GM23338 (cell line): ENCODE measurements at regions not wholly inside any gene's neighbourhood (a gene's known extent, or its start where the extent isn't known, plus 50 kb on each side); places are given as distances from the start of the nearest gene placed in this dataset.
A peak's percentile ranks its signal among the peaks of the same experiment; 100 is the strongest.

Source experiments
- ATAC-seq: fragments of 200-7000 bp; cut with Tn5 transposase; 3 replicates; pipeline ENCODE4 v1.9.1; 2020
- DNase-seq: peaks from one replicate; pipeline ENCODE4 v3.0.0-alpha.2; 2015; ENCODE audit warnings: low spot score
- H2AFZ ChIP-seq: fragments of 200-600 bp; sonication (generic); 2 replicates; pipeline ENCODE4 v1.8.0; 2016; ENCODE audit warnings: antibody characterized with exemption, mild to moderate bottlenecking, moderate library complexity
- H3F3A ChIP-seq: fragments of 200-600 bp; sonication (generic); replicated peaks from 2 replicates; pipeline ENCODE4 v1.8.0; 2017; ENCODE audit warnings: antibody characterized with exemption, mixed run types, low read depth
- H3K27ac ChIP-seq: fragments of 200-600 bp; sonication (generic); 2 replicates; pipeline ENCODE4 v1.6.1; 2016; ENCODE audit warnings: low read depth
- H3K27me3 ChIP-seq: fragments of 200-600 bp; sonication (generic); 2 replicates; pipeline ENCODE4 v1.8.0; 2016; ENCODE audit warnings: mild to moderate bottlenecking, mixed run types, moderate library complexity; ENCODE audit not compliant: insufficient read depth
- H3K36me3 ChIP-seq: fragments of 200-600 bp; sonication (generic); 2 replicates; pipeline ENCODE4 v1.8.0; 2016; ENCODE audit warnings: mild to moderate bottlenecking; ENCODE audit not compliant: insufficient read depth
- H3K4me1 ChIP-seq: fragments of 200-600 bp; sonication (generic); 2 replicates; pipeline ENCODE4 v1.8.0; 2016; ENCODE audit warnings: mild to moderate bottlenecking, moderate library complexity; ENCODE audit not compliant: insufficient read depth
- H3K4me2 ChIP-seq: fragments of 200-600 bp; sonication (generic); 2 replicates; pipeline ENCODE4 v1.7.1; 2017; ENCODE audit warnings: mixed run types
- H3K4me3 ChIP-seq: fragments of 200-600 bp; sonication (generic); 2 replicates; pipeline ENCODE4 v1.6.1; 2016; ENCODE audit warnings: mixed run types
- H3K79me2 ChIP-seq: fragments of 200-600 bp; sonication (generic); replicated peaks from 2 replicates; pipeline ENCODE4 v1.8.0; 2017; ENCODE audit warnings: mild to moderate bottlenecking; ENCODE audit not compliant: insufficient read depth
- H3K9me2 ChIP-seq: fragments of 200-600 bp; sonication (generic); 2 replicates; pipeline ENCODE4 v1.8.0; 2017; ENCODE audit not compliant: insufficient read depth
- H4K20me1 ChIP-seq: fragments of 200-600 bp; sonication (generic); replicated peaks from 2 replicates; pipeline ENCODE4 v1.8.0; 2017; ENCODE audit warnings: mild to moderate bottlenecking; ENCODE audit not compliant: insufficient read depth
- H3K27ac Mint-ChIP-seq: 2 replicates; pipeline ENCODE4 v1.8.0; 2020; ENCODE audit warnings: inconsistent platforms, mild to moderate bottlenecking, moderate library complexity, mixed read lengths
- H3K27me3 Mint-ChIP-seq: 3 replicates; pipeline ENCODE4 v1.8.0; 2022; ENCODE audit warnings: low read depth, mild to moderate bottlenecking, moderate library complexity, mixed read lengths, inconsistent platforms; ENCODE audit not compliant: insufficient read depth, poor library complexity
- H3K36me3 Mint-ChIP-seq: 3 replicates; pipeline ENCODE4 v1.8.0; 2021; ENCODE audit warnings: low read depth, mild to moderate bottlenecking, inconsistent platforms, moderate library complexity, mixed read lengths
- H3K4me1 Mint-ChIP-seq: 3 replicates; pipeline ENCODE4 v1.8.0; 2020; ENCODE audit warnings: mild to moderate bottlenecking, inconsistent platforms, mixed read lengths
- H3K4me3 Mint-ChIP-seq: 3 replicates; pipeline ENCODE4 v1.8.0; 2021; ENCODE audit warnings: moderate library complexity, mild to moderate bottlenecking, inconsistent platforms, mixed read lengths
- H3K9me3 Mint-ChIP-seq: 3 replicates; pipeline ENCODE4 v1.8.0; 2020; ENCODE audit warnings: moderate library complexity, mild to moderate bottlenecking, inconsistent platforms, mixed read lengths
- EZH2 ChIP-seq: fragments of 200-600 bp; sonication (generic); IDR thresholded peaks from one replicate; pipeline ENCODE4 v1.8.0; 2017; ENCODE audit warnings: antibody characterized with exemption, mild to moderate bottlenecking, low read depth; ENCODE audit not compliant: unreplicated experiment
- JUNB ChIP-seq: IDR thresholded peaks from one replicate; pipeline ENCODE4 v1.6.1; 2016; ENCODE audit warnings: antibody characterized with exemption; ENCODE audit not compliant: unreplicated experiment
- NANOG ChIP-seq: IDR thresholded peaks from 2 replicates; pipeline ENCODE4 v1.6.1; 2016; ENCODE audit warnings: antibody characterized with exemption, borderline replicate concordance
- ZNF331 ChIP-seq: fragments of 250-450 bp; sonication (Bioruptor Pico); IDR thresholded peaks from 2 replicates; pipeline ENCODE4 v1.5.0; 2020; ENCODE audit warnings: low read depth, mild to moderate bottlenecking, moderate library complexity
- TF ChIP-seq, protein P1 (sequence below), 2 experiments: fragments of 200-600 bp in 1 of 2; sonication (generic) in 1 of 2; conservative IDR thresholded peaks; 2 replicates each; pipeline versions ENCODE4 v1.5.1 to v1.6.1; 2016 to 2017; ENCODE audit warnings: antibody characterized with exemption in 2 of 2, low read depth in 2 of 2, mild to moderate bottlenecking in 2 of 2, moderate library complexity in 1 of 2
- TF ChIP-seq, protein P2 (sequence below): fragments of 250-450 bp; sonication (Bioruptor Pico); IDR thresholded peaks from 2 replicates; pipeline ENCODE4 v1.5.0; 2020; ENCODE audit warnings: mild to moderate bottlenecking, moderate library complexity

DNA sequence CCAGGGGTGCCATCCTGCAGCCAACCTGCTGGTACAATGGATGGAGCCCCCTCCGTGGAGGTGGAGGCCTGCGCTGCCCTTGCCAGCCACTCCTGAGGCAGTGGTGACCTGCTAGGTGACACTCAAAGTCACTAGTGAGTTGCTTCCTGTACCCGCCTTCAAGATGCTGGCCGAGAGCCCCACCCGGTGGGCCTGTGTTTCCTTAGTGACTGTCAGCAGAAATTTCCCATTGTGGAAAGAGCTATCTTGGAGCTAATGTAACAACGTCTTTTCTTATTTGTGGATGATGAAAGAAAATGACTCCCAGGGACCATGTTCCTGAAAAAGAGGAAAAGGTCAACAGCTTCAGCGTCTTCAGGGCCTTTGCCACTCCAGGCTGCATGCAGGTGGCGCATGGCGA, 117.0 kb upstream of the BOD1 start:
- H3K9me2 ChIP-seq, result no peaks in the 10 kb centered on the region
- peaks cover 5% of the 10 kb centered on the region; the same call in 1 of the 2 replicates for H3K4me1 ChIP-seq
- Mint-ChIP-seq H3K4me3 (no peak overlapping the region), H3K27me3 (peaks cover 15% of the 10 kb centered on the region), H3K36me3 (no peaks in the 10 kb centered on the region; the same call in 2 of the 3 replicates), H3K9me3 (no peaks in the 10 kb centered on the region; the same call in 2 of the 3 replicates), H3K27ac (no peak overlapping the region), H3K4me1 (peaks cover 29% of the 10 kb centered on the region)
- TF ChIP-seq JUNB, result no peak
- TF ChIP-seq, protein P1, sequence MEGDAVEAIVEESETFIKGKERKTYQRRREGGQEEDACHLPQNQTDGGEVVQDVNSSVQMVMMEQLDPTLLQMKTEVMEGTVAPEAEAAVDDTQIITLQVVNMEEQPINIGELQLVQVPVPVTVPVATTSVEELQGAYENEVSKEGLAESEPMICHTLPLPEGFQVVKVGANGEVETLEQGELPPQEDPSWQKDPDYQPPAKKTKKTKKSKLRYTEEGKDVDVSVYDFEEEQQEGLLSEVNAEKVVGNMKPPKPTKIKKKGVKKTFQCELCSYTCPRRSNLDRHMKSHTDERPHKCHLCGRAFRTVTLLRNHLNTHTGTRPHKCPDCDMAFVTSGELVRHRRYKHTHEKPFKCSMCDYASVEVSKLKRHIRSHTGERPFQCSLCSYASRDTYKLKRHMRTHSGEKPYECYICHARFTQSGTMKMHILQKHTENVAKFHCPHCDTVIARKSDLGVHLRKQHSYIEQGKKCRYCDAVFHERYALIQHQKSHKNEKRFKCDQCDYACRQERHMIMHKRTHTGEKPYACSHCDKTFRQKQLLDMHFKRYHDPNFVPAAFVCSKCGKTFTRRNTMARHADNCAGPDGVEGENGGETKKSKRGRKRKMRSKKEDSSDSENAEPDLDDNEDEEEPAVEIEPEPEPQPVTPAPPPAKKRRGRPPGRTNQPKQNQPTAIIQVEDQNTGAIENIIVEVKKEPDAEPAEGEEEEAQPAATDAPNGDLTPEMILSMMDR (conservative IDR thresholded peaks at IDR 0.05; ENCODE audit: low read depth in 2 of 2), result peak in 1 of 2 experiments; percentile 47; a peak in 2 of 4 replicates
- no peak for TF ChIP-seq ZNF331
- no peak for TF ChIP-seq EZH2
- no peak for TF ChIP-seq NANOG
- TF ChIP-seq, protein P2, sequence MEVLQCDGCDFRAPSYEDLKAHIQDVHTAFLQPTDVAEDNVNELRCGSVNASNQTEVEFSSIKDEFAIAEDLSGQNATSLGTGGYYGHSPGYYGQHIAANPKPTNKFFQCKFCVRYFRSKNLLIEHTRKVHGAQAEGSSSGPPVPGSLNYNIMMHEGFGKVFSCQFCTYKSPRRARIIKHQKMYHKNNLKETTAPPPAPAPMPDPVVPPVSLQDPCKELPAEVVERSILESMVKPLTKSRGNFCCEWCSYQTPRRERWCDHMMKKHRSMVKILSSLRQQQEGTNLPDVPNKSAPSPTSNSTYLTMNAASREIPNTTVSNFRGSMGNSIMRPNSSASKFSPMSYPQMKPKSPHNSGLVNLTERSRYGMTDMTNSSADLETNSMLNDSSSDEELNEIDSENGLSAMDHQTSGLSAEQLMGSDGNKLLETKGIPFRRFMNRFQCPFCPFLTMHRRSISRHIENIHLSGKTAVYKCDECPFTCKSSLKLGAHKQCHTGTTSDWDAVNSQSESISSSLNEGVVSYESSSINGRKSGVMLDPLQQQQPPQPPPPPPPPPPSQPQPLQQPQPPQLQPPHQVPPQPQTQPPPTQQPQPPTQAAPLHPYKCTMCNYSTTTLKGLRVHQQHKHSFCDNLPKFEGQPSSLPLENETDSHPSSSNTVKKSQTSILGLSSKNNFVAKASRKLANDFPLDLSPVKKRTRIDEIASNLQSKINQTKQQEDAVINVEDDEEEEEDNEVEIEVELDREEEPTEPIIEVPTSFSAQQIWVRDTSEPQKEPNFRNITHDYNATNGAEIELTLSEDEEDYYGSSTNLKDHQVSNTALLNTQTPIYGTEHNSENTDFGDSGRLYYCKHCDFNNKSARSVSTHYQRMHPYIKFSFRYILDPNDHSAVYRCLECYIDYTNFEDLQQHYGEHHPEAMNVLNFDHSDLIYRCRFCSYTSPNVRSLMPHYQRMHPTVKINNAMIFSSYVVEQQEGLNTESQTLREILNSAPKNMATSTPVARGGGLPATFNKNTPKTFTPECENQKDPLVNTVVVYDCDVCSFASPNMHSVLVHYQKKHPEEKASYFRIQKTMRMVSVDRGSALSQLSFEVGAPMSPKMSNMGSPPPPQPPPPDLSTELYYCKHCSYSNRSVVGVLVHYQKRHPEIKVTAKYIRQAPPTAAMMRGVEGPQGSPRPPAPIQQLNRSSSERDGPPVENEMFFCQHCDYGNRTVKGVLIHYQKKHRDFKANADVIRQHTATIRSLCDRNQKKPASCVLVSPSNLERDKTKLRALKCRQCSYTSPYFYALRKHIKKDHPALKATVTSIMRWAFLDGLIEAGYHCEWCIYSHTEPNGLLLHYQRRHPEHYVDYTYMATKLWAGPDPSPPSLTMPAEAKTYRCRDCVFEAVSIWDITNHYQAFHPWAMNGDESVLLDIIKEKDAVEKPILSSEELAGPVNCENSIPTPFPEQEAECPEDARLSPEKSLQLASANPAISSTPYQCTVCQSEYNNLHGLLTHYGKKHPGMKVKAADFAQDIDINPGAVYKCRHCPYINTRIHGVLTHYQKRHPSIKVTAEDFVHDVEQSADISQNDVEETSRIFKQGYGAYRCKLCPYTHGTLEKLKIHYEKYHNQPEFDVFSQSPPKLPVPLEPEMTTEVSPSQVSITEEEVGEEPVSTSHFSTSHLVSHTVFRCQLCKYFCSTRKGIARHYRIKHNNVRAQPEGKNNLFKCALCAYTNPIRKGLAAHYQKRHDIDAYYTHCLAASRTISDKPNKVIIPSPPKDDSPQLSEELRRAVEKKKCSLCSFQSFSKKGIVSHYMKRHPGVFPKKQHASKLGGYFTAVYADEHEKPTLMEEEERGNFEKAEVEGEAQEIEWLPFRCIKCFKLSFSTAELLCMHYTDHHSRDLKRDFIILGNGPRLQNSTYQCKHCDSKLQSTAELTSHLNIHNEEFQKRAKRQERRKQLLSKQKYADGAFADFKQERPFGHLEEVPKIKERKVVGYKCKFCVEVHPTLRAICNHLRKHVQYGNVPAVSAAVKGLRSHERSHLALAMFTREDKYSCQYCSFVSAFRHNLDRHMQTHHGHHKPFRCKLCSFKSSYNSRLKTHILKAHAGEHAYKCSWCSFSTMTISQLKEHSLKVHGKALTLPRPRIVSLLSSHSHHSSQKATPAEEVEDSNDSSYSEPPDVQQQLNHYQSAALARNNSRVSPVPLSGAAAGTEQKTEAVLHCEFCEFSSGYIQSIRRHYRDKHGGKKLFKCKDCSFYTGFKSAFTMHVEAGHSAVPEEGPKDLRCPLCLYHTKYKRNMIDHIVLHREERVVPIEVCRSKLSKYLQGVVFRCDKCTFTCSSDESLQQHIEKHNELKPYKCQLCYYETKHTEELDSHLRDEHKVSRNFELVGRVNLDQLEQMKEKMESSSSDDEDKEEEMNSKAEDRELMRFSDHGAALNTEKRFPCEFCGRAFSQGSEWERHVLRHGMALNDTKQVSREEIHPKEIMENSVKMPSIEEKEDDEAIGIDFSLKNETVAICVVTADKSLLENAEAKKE, result no peak
- no peak overlapping the region for H3K27ac ChIP-seq
- ATAC-seq, result no peak
- no peaks in the 10 kb centered on the region for H3F3A ChIP-seq
- no peak overlapping the region for H3K4me3 ChIP-seq
- no peak for DNase-seq
- H4K20me1 ChIP-seq, result no peaks in the 10 kb centered on the region
- no peaks in the 10 kb centered on the region for H3K36me3 ChIP-seq
- no peak overlapping the region for H2AFZ ChIP-seq
- no peaks in the 10 kb centered on the region for H3K27me3 ChIP-seq
- no peaks in the 10 kb centered on the region for H3K79me2 ChIP-seq
- H3K4me2 ChIP-seq, result no peak overlapping the region
